Testis (tissue), 2 donors: ENCODE measurements at regions not wholly inside any gene's neighbourhood (a gene's known extent, or its start where the extent isn't known, plus 50 kb on each side); places are given as distances from the start of the nearest gene placed in this dataset.

Source experiments
- POLR2A ChIP-seq: fragments of 450-650 bp; IDR thresholded peaks from one replicate; pipeline ENCODE4 v1.6.1; 2017; ENCODE audit warnings: antibody characterized with exemption, mild to moderate bottlenecking, moderate library complexity
- TF ChIP-seq, protein P1 (sequence below), 3 experiments: fragments of 450-650 bp in 2 of 3; fragments of 200-600 bp in 1 of 3; sonication (generic) in 1 of 3; IDR thresholded peaks; one replicate each; pipeline ENCODE4 v1.5.1; 2016 to 2019; ENCODE audit warnings: antibody characterized with exemption in 3 of 3, mild to moderate bottlenecking in 2 of 3, moderate library complexity in 1 of 3

DNA sequence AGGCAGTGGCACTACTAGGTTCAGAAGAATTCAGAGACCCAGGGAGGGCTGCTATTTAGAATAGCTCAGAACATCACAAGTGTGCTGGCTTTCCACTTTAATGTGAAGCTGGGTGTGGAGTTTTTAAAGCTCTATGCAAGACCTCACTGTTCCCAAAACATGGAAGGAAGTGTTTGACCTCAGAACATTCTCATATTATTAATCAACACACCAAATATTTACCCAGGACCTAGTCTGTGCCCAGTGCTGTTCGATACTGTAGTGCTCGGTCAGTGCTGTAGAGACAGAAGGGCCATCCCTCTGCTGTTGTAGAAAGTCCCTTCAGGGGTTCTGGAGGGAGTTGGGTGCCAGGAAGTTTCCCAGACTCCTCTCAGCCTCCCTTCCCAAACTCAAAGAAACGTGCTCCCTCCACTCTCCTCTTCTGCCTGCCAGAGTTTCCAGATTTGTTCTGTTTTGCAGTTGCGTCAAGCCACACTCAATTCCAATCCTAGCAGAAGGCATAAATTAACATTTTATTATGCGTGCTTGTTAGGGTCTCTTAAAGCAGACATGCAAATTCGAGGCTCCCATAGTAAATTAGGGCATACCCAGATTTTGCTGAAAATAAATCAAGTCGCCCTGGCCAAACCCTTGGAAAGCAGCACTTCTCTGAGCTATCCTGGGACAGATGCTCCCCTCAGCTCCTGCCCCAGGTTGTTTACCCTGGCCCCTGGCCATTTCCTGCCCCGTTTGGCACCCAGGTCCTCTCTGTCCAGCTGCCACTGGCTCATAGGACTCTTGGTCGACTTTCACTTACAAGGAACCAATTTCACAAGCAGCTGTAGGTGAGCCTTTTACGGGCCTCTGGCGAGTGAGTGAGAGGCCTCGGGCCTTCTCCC lies 248.6 kb downstream of the HIVEP2 start:
- TF ChIP-seq, protein P1, sequence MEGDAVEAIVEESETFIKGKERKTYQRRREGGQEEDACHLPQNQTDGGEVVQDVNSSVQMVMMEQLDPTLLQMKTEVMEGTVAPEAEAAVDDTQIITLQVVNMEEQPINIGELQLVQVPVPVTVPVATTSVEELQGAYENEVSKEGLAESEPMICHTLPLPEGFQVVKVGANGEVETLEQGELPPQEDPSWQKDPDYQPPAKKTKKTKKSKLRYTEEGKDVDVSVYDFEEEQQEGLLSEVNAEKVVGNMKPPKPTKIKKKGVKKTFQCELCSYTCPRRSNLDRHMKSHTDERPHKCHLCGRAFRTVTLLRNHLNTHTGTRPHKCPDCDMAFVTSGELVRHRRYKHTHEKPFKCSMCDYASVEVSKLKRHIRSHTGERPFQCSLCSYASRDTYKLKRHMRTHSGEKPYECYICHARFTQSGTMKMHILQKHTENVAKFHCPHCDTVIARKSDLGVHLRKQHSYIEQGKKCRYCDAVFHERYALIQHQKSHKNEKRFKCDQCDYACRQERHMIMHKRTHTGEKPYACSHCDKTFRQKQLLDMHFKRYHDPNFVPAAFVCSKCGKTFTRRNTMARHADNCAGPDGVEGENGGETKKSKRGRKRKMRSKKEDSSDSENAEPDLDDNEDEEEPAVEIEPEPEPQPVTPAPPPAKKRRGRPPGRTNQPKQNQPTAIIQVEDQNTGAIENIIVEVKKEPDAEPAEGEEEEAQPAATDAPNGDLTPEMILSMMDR (IDR thresholded peaks at IDR 0.05) = no peak
- no peak for TF ChIP-seq POLR2A
